PC-9 (cell line): ENCODE measurements at regions not wholly inside any gene's neighbourhood (a gene's known extent, or its start where the extent isn't known, plus 50 kb on each side); places are given as distances from the start of the nearest gene placed in this dataset.

Source experiments
- CTCF ChIP-seq: fragments of 200-600 bp; sonication (generic); conservative IDR thresholded peaks from 2 replicates; pipeline ENCODE4 v1.6.1; 2017; ENCODE audit warnings: mixed run types, antibody characterized with exemption, mild to moderate bottlenecking, moderate library complexity
- EZH2 ChIP-seq: fragments of 200-600 bp; sonication (generic); IDR thresholded peaks from 2 replicates; pipeline ENCODE4 v1.8.0; 2017; ENCODE audit warnings: antibody characterized with exemption, low read depth

DNA sequence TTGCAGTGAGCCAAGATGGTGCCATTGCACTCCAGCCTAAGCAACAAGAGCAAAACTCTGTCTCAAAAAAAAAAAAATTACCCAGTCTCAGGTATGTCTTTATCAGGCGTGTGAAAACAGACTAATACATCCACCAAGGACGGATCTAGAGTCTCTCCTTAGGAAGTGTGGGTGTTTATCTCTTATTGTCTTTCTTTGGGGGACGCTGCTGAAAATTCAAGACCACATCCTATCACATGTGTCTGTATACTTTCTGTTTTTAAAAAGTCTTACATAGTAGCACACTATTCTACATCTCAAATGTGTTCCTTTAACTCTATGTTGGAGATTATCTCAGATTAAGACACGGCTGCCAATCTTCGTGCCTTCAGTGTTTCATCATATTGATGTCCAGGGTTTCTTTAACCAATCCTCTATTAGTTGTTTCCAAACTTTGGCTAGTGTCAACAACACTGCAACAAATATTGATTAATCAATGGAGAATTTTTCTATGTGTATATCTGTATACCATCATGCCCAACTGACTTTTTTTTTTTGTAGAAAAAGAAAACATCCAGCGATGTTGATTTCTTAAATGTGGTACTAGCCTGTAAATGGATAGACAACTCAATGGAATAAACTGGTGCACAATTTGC is 92.3 kb upstream of the KDM7A start:
- TF ChIP-seq CTCF: no peak
- TF ChIP-seq EZH2: no peak
